ENCODE measurements at regions not wholly inside any gene's neighbourhood (a gene's known extent, or its start where the extent isn't known, plus 50 kb on each side); places are given as distances from the start of the nearest gene placed in this dataset.
"Not testable (repeated sequence)": the region's sequence is repeated elsewhere in the genome, so short reads cannot be mapped to it uniquely, and the experiment has no call there.

GRCh38 chr1:195722852-195723795, 885.1 kb downstream of the KCNT2 start:
- CTCF ChIA-PET = interaction anchor here (0.8 kb wide), 1 partner anchor 995 kb away, joined by 3 read pairs; no protein-coding TSS in a partner anchor
- ATAC-seq; DNase-seq; H3K36me3 Mint-ChIP-seq (ENCODE audit: low read depth); H3K27ac Mint-ChIP-seq; H3K9me3 Mint-ChIP-seq (ENCODE audit: insufficient read depth); H3K4me1 Mint-ChIP-seq (ENCODE audit: low read depth); POLR2A ChIA-PET; H3K27me3 Mint-ChIP-seq (ENCODE audit: low read depth); H3K4me3 Mint-ChIP-seq: not testable (repeated sequence)

DNA sequence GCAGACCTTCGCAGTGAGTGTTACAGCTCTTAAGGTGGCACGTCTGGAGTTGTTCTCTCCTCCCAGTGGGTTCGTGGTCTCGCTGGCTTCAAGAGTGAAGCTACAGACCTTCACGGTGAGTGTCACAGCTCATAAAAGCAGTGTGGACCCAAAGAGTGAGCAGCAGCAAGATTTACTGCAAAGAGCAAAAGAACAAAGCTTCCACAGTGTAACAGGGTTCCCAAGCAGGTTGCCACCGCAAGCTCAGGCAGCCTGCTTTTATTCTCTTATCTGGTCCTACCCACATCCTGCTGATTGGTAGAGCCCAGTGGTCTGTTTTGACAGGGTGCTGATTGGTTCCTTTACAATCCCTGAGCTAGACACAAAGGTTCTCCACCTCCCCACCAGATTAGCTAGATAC, 886.1 kb downstream of the KCNT2 start:
- CTCF ChIA-PET; H3K27me3 Mint-ChIP-seq (ENCODE audit: low read depth); POLR2A ChIA-PET; H3K4me1 Mint-ChIP-seq (ENCODE audit: low read depth); H3K27ac Mint-ChIP-seq; H3K4me3 Mint-ChIP-seq; H3K36me3 Mint-ChIP-seq (ENCODE audit: low read depth); DNase-seq; ATAC-seq; H3K9me3 Mint-ChIP-seq (ENCODE audit: insufficient read depth): not testable (repeated sequence)

DNA sequence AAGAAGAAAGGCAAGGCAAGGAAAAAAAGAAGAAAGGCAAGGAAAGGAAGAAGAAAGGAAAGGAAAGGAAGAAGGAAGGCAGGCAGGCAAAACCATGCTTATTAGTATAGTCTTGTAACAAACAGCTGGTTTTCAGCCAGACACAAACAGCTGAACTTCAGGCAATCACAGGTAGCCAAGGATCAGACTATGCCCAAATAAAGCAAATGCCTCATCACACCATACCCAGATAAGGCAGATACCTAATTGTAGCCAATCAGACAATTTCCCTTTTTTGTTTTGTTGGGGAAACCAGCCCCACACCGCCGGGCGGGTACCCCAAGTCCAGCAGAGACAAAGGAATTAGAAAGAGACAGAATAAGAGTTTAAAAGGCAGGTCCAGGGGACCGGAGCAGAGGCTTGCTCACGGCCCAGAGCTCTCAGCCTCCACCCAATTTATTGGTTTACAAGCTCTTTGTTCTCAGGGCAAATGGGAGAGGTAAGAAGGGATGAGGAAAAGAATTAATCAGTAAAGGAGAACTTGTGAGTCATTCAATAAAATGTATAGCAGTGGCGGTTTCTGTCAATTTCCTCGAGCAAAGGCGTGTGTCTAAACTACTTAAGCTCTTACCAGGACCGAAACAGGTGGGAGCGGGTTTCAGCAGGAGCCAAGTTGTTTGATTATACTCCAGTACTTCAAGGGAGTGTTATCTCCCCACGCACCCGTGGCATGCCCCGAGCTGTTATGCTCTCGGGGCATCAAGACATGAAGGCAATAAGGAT, 886.8 kb downstream of the KCNT2 start:
- Mint-ChIP-seq H3K9me3 (ENCODE audit: insufficient read depth) (peaks cover 5% of the 10 kb centered on the region), H3K27ac (no peak overlapping the region), H3K4me1 (ENCODE audit: low read depth) (no peaks in the 10 kb centered on the region), H3K27me3 (ENCODE audit: low read depth) (no peaks in the 10 kb centered on the region), H3K36me3 (ENCODE audit: low read depth) (no peaks in the 10 kb centered on the region), H3K4me3 (no peak overlapping the region)
- no peak for DNase-seq
- no peak for ATAC-seq
- CTCF ChIA-PET = no interaction called here
- POLR2A ChIA-PET = interaction anchor here (0.6 kb wide), 1 partner anchor 179 kb away, joined by 3 read pairs; no protein-coding TSS in a partner anchor

DNA sequence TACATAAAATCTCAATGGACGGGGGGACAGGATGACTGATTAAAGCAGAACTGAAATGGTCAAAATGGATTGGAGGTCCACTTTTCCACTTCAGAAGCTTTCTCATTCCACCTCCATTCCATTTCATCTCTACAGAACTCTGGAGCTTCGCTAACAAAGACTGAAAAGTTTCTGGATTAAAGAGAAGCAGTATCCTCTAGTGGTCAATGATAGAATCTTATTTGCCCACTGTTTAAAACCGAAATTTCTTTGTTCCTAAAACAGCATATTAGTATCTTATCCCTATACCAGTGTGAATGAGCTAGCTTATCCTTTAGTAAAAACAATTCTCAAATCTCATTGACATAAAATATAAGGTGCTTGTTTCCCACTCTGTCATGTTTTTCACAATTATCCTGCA, 890.6 kb downstream of the KCNT2 start:
- ChIA-PET POLR2A (no interaction called here), CTCF (no interaction called here)
- no peak for ATAC-seq
- DNase-seq = no peak
- no peak overlapping the region for H3K27ac Mint-ChIP-seq
- H3K36me3 Mint-ChIP-seq (ENCODE audit: low read depth) = no peaks in the 10 kb centered on the region
- no peaks in the 10 kb centered on the region for H3K27me3 Mint-ChIP-seq (ENCODE audit: low read depth)
- no peaks in the 10 kb centered on the region for H3K4me1 Mint-ChIP-seq (ENCODE audit: low read depth)
- no peak overlapping the region for H3K4me3 Mint-ChIP-seq
- H3K9me3 Mint-ChIP-seq (ENCODE audit: insufficient read depth) = peaks cover 5% of the 10 kb centered on the region

DNA sequence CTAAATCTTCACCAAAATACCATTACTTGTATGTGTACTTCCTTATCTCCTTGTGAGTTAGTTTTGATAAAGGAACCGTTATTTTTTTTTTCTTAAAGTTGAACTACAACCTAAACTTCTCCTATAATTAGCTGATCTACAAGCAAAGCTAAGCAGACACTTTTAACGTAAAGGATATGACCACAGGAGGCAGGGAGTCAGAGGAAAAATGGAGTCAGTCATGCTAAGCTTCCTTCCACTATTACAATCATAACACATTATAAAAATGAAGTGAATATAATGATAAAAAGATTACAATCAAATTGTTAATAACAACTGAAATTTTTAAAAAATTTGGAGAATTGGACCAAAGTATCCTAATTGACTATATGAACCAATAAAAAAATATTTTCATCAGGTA, 892.6 kb downstream of the KCNT2 start:
- DNase-seq (no peak), ATAC-seq (no peak)
- POLR2A ChIA-PET = no interaction called here
- no peaks in the 10 kb centered on the region for H3K36me3 Mint-ChIP-seq (ENCODE audit: low read depth)
- H3K27ac Mint-ChIP-seq = no peak overlapping the region
- H3K27me3 Mint-ChIP-seq (ENCODE audit: low read depth) = no peaks in the 10 kb centered on the region
- H3K9me3 Mint-ChIP-seq (ENCODE audit: insufficient read depth) = no peaks in the 10 kb centered on the region
- H3K4me1 Mint-ChIP-seq (ENCODE audit: low read depth) = no peaks in the 10 kb centered on the region
- no peak overlapping the region for H3K4me3 Mint-ChIP-seq
- CTCF ChIA-PET = no interaction called here

DNA sequence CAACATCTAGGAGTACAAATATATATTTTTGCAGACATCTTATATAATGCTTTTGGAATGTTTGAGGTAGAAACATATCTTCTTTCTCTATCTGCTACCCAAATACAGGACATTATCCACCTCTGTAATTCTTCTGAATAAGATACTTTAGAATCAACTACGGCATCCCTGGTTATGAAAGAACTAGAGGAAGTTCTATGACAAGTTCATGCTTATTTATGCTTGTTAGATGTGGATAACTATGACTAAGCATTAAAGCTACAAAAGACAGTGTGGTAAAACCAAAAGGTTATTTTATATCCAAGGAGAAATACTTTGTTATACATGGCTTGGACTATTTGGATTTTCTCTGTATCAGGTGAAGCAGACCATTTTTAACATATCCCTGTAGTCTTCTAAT, 894.0 kb downstream of the KCNT2 start:
- Mint-ChIP-seq H3K9me3 (ENCODE audit: insufficient read depth) (no peaks in the 10 kb centered on the region), H3K4me1 (ENCODE audit: low read depth) (no peaks in the 10 kb centered on the region), H3K27ac (no peak overlapping the region), H3K4me3 (no peak overlapping the region), H3K36me3 (ENCODE audit: low read depth) (no peaks in the 10 kb centered on the region), H3K27me3 (ENCODE audit: low read depth) (no peaks in the 10 kb centered on the region)
- CTCF ChIA-PET = no interaction called here
- DNase-seq = no peak
- POLR2A ChIA-PET = no interaction called here
- no peak for ATAC-seq

DNA sequence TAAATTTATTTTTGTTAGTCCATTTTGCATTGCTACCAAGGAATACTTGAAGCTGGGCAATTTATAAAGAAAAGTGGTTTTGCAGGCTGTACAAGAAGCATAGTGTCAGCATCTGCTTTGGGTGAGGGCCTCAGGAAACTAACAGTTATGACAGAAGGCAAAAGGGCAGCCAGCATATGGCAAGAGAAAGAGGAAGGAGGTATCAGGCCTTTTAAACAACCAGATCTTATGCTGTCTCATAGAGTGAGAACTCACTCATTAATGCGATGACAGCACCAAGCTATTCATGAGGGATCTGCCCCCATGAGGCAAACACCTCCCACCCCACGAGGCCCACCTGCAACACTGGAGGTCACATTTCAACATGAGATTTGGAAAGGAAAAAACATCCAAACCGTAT, 898.4 kb downstream of the KCNT2 start:
- ChIA-PET CTCF (no interaction called here), POLR2A (no interaction called here)
- DNase-seq = no peak
- no peak overlapping the region for H3K4me3 Mint-ChIP-seq
- no peaks in the 10 kb centered on the region for H3K27me3 Mint-ChIP-seq (ENCODE audit: low read depth)
- no peaks in the 10 kb centered on the region for H3K36me3 Mint-ChIP-seq (ENCODE audit: low read depth)
- no peak overlapping the region for H3K27ac Mint-ChIP-seq
- no peaks in the 10 kb centered on the region for H3K9me3 Mint-ChIP-seq (ENCODE audit: insufficient read depth)
- no peak for ATAC-seq
- no peaks in the 10 kb centered on the region for H3K4me1 Mint-ChIP-seq (ENCODE audit: low read depth)

DNA sequence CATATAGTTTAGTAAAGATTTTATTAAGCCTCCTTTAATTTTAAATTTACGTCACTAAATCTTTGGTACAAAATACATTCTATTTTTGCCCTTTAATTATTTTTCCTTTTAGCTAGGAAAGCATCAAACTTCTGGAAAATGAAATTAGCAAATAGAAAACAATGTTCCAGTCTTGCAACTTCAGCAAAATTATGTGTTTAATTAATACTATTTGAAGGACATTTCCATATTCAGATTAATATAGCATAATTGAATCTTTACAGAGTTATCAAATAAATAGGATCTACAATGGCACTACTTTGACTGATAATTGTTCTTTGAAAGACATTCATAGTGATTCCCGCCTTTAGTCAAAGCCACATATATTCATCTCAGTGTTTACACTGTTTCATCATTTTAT, 904.2 kb downstream of the KCNT2 start:
- H3K4me1 Mint-ChIP-seq (ENCODE audit: low read depth) = no peaks in the 10 kb centered on the region
- POLR2A ChIA-PET = no interaction called here
- H3K36me3 Mint-ChIP-seq (ENCODE audit: low read depth) = no peaks in the 10 kb centered on the region
- H3K27me3 Mint-ChIP-seq (ENCODE audit: low read depth) = no peaks in the 10 kb centered on the region
- no peak overlapping the region for H3K27ac Mint-ChIP-seq
- DNase-seq (no peak), ATAC-seq (no peak)
- H3K4me3 Mint-ChIP-seq = no peak overlapping the region
- H3K9me3 Mint-ChIP-seq (ENCODE audit: insufficient read depth) = no peaks in the 10 kb centered on the region
- CTCF ChIA-PET = no interaction called here

DNA sequence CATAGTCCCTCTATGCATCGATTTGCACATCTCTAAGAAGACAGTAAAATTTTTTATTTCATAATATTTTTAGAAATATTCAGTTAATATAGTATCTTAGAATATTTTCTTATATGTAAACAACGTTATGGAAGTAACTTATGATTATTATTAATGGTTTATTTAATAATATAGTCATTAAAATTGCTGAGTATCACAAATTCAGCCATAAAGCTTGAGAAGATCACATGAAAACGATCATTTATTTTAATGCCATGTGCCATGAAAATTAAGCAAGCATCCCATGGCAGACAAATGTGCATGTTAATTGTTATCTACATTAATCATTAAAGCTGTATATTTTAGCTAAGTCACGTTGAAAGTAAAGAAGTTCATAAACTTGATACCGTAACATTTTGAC, 907.1 kb downstream of the KCNT2 start:
- CTCF ChIA-PET = no interaction called here
- Mint-ChIP-seq H3K27me3 (ENCODE audit: low read depth) (no peaks in the 10 kb centered on the region), H3K36me3 (ENCODE audit: low read depth) (no peaks in the 10 kb centered on the region), H3K9me3 (ENCODE audit: insufficient read depth) (no peaks in the 10 kb centered on the region), H3K27ac (no peak overlapping the region), H3K4me3 (no peak overlapping the region), H3K4me1 (ENCODE audit: low read depth) (no peaks in the 10 kb centered on the region)
- DNase-seq (no peak), ATAC-seq (no peak)
- POLR2A ChIA-PET = no interaction called here

- no peak for ATAC-seq
Measured at GRCh38 chr1:195697130-195697529, 911.1 kb downstream of the KCNT2 start.

DNA sequence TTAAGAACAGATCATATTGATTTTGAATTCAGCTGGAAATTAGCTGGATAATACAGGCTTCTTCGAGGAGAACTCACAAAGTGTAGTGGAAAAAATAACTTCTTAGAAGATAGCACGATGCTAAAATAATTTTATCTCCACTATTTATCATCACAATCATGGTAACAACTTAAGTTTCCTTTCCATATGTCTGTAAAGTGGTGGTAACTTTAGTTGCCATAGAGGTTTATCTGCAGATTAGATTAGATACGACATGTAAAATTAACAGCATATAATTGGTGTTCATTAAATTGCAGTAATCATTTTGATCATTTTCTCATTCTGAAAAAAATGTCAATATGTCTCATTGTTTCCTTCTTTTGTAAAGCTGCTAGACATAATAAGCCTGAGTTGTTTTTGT, 921.5 kb downstream of the KCNT2 start:
- POLR2A ChIA-PET = no interaction called here
- Mint-ChIP-seq H3K4me3 (no peak overlapping the region), H3K27me3 (ENCODE audit: low read depth) (no peaks in the 10 kb centered on the region), H3K9me3 (ENCODE audit: insufficient read depth) (no peaks in the 10 kb centered on the region), H3K36me3 (ENCODE audit: low read depth) (no peaks in the 10 kb centered on the region), H3K4me1 (ENCODE audit: low read depth) (no peaks in the 10 kb centered on the region), H3K27ac (no peak overlapping the region)
- CTCF ChIA-PET = no interaction called here
- no peak for ATAC-seq
- no peak for DNase-seq

More at GRCh38 chr1:195697130-195697529, 911.1 kb downstream of the KCNT2 start:
- Mint-ChIP-seq H3K9me3 (ENCODE audit: insufficient read depth) (no peaks in the 10 kb centered on the region), H3K27me3 (ENCODE audit: low read depth) (no peaks in the 10 kb centered on the region), H3K27ac (no peak overlapping the region), H3K4me1 (ENCODE audit: low read depth) (no peaks in the 10 kb centered on the region), H3K36me3 (ENCODE audit: low read depth) (no peaks in the 10 kb centered on the region), H3K4me3 (no peak overlapping the region)
- ChIA-PET CTCF (no interaction called here), POLR2A (no interaction called here)
- no peak for DNase-seq

GRCh38 chr1:195664628-195665027, 943.6 kb downstream of the KCNT2 start:
- ATAC-seq (no peak), DNase-seq (no peak)
- Mint-ChIP-seq H3K4me3 (no peak overlapping the region), H3K9me3 (ENCODE audit: insufficient read depth) (no peaks in the 10 kb centered on the region), H3K36me3 (ENCODE audit: low read depth) (no peaks in the 10 kb centered on the region), H3K27me3 (ENCODE audit: low read depth) (no peaks in the 10 kb centered on the region), H3K4me1 (ENCODE audit: low read depth) (no peaks in the 10 kb centered on the region), H3K27ac (no peak overlapping the region)
- ChIA-PET POLR2A (no interaction called here), CTCF (no interaction called here)
